Fibroblast of lung (primary cell): ENCODE measurements at regions not wholly inside any gene's neighbourhood (a gene's known extent, or its start where the extent isn't known, plus 50 kb on each side); places are given as distances from the start of the nearest gene placed in this dataset.

Source experiments
- DNase-seq, 2 donors: peaks; one replicate each; pipeline versions ENCODE4 v3.0.0 to v3.0.0-alpha.2; 2010; ENCODE audit warnings: low read depth in 2 of 2
- H2AFZ ChIP-seq: 2 replicates; pipeline ENCODE4 v1.5.1; 2012; ENCODE audit warnings: low read length, control low read depth, inconsistent platforms
- H3K27ac ChIP-seq: 2 replicates; pipeline ENCODE4 v1.5.1; 2011; ENCODE audit warnings: low read length, control low read depth; ENCODE audit not compliant: insufficient read depth
- H3K27me3 ChIP-seq: 2 replicates; pipeline ENCODE4 v1.5.1; 2011; ENCODE audit warnings: mild to moderate bottlenecking, low read length; ENCODE audit not compliant: control insufficient read depth, insufficient read depth
- H3K36me3 ChIP-seq: 2 replicates; pipeline ENCODE4 v1.5.1; 2011; ENCODE audit warnings: low read length; ENCODE audit not compliant: control insufficient read depth, insufficient read depth
- H3K4me1 ChIP-seq: 2 replicates; pipeline ENCODE4 v1.5.1; 2011; ENCODE audit warnings: low read length; ENCODE audit not compliant: control insufficient read depth, insufficient read depth; ENCODE audit errors: extremely low read depth
- H3K4me2 ChIP-seq: 2 replicates; pipeline ENCODE4 v1.5.1; 2011; ENCODE audit warnings: low read length, control low read depth; ENCODE audit not compliant: insufficient read depth; ENCODE audit errors: extremely low read depth
- H3K4me3 ChIP-seq, 4 experiments: fragments of 200-600 bp in 1 of 4; sonication (generic) in 1 of 4; replicated peaks in 1 of 4; 2 replicates each; pipeline ENCODE4 v1.5.1; 2011 to 2016; ENCODE audit warnings: low read length in 4 of 4, low read depth in 3 of 4, mild to moderate bottlenecking in 3 of 4, control low read depth in 2 of 4, inconsistent platforms in 1 of 4, mixed read lengths in 1 of 4; ENCODE audit not compliant: insufficient read depth in 1 of 4; ENCODE audit errors: control extremely low read depth in 1 of 4
- H3K79me2 ChIP-seq: 2 replicates; pipeline ENCODE4 v1.5.1; 2012; ENCODE audit warnings: mild to moderate bottlenecking, low read length, inconsistent platforms; ENCODE audit not compliant: control insufficient read depth, insufficient read depth
- H3K9ac ChIP-seq: 2 replicates; pipeline ENCODE4 v1.5.1; 2011; ENCODE audit warnings: mild to moderate bottlenecking, low read length, control low read depth; ENCODE audit not compliant: insufficient read depth
- H3K9me3 ChIP-seq: 2 replicates; pipeline ENCODE4 v1.5.1; 2012; ENCODE audit warnings: low read depth, low read length; ENCODE audit not compliant: control insufficient read depth, insufficient read depth
- H4K20me1 ChIP-seq: 2 replicates; pipeline ENCODE4 v1.5.1; 2011; ENCODE audit warnings: low read length; ENCODE audit not compliant: control insufficient read depth, insufficient read depth; ENCODE audit errors: extremely low read depth
- EZH2 ChIP-seq: IDR thresholded peaks from 2 replicates; pipeline ENCODE4 v1.5.1; 2012; ENCODE audit warnings: low read length, control low read depth, mild to moderate bottlenecking; ENCODE audit errors: missing control alignments
- TF ChIP-seq, protein P1 (sequence below), 2 donors: IDR thresholded peaks in 1 of 2; conservative IDR thresholded peaks in 1 of 2; 1 replicate in 1 of 2; 2 replicates in 1 of 2; pipeline ENCODE4 v1.5.1; 2011 to 2012; ENCODE audit warnings: low read length in 2 of 2, control low read depth in 1 of 2, inconsistent platforms in 1 of 2, low read depth in 1 of 2, mild to moderate bottlenecking in 1 of 2

DNA sequence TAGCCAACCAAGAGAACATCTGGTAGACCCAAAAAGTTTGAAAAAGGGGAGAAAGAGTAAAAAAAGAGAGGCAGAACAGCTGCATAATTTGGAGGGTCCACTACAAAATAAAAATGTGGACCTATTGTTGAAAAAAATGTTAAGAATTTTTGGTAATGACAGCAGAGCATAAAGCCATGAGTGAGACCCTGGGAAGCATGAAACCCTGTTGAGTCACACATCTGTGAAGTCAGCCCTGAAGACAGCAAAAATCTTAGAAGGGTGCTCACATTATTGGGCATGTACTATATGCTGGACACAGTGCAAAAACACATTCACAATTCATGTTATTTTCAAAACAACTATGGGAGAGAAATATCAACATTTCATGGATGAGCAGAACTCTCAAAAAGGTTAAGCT, 56.4 kb upstream of the LIFR start:
- Histone ChIP-seq H3K9ac (no peak overlapping the region), H3K27ac (no peak overlapping the region), H3K79me2 (no peaks in the 10 kb centered on the region), H3K9me3 (no peaks in the 10 kb centered on the region), H3K4me1 (peaks cover 5% of the 10 kb centered on the region), H3K36me3 (no peaks in the 10 kb centered on the region), H2AFZ (no peak overlapping the region), H3K27me3 (no peaks in the 10 kb centered on the region), H4K20me1 (no peaks in the 10 kb centered on the region), H3K4me3 (no peak overlapping the region), H3K4me2 (no peak overlapping the region)
- DNase-seq = peak in 1 of 2 donors; percentile 25
- TF ChIP-seq, protein P1, sequence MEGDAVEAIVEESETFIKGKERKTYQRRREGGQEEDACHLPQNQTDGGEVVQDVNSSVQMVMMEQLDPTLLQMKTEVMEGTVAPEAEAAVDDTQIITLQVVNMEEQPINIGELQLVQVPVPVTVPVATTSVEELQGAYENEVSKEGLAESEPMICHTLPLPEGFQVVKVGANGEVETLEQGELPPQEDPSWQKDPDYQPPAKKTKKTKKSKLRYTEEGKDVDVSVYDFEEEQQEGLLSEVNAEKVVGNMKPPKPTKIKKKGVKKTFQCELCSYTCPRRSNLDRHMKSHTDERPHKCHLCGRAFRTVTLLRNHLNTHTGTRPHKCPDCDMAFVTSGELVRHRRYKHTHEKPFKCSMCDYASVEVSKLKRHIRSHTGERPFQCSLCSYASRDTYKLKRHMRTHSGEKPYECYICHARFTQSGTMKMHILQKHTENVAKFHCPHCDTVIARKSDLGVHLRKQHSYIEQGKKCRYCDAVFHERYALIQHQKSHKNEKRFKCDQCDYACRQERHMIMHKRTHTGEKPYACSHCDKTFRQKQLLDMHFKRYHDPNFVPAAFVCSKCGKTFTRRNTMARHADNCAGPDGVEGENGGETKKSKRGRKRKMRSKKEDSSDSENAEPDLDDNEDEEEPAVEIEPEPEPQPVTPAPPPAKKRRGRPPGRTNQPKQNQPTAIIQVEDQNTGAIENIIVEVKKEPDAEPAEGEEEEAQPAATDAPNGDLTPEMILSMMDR (conservative IDR thresholded peaks at IDR 0.05 in 1 of 2, IDR thresholded peaks at IDR 0.05 in 1 of 2; ENCODE audit: low read depth in 1 of 2, low read length in 2 of 2) = no peak
- TF ChIP-seq EZH2 = no peak

GRCh38 chr5:38613490-38613889, 57.0 kb upstream of the LIFR start:
- no peak overlapping the region for H2AFZ ChIP-seq
- H3K4me3 ChIP-seq = no peak overlapping the region
- no peak overlapping the region for H3K9ac ChIP-seq
- no peaks in the 10 kb centered on the region for H3K36me3 ChIP-seq
- no peak for DNase-seq
- no peak overlapping the region for H3K4me2 ChIP-seq
- H3K27me3 ChIP-seq = no peaks in the 10 kb centered on the region
- peaks cover 5% of the 10 kb centered on the region for H3K4me1 ChIP-seq
- no peaks in the 10 kb centered on the region for H3K9me3 ChIP-seq
- H3K79me2 ChIP-seq = no peaks in the 10 kb centered on the region
- H4K20me1 ChIP-seq = no peaks in the 10 kb centered on the region
- TF ChIP-seq EZH2 = no peak
- TF ChIP-seq, protein P1 (conservative IDR thresholded peaks at IDR 0.05 in 1 of 2, IDR thresholded peaks at IDR 0.05 in 1 of 2; ENCODE audit: low read depth in 1 of 2, low read length in 2 of 2) = no peak
- H3K27ac ChIP-seq = no peak overlapping the region

- TF ChIP-seq, protein P1 (conservative IDR thresholded peaks at IDR 0.05 in 1 of 2, IDR thresholded peaks at IDR 0.05 in 1 of 2; ENCODE audit: low read depth in 1 of 2, low read length in 2 of 2) = no peak
- TF ChIP-seq EZH2 = no peak
- no peaks in the 10 kb centered on the region for H4K20me1 ChIP-seq
- no peak overlapping the region for H3K9ac ChIP-seq
- H3K9me3 ChIP-seq = no peaks in the 10 kb centered on the region
- H3K4me3 ChIP-seq = no peak overlapping the region
- H3K79me2 ChIP-seq = no peaks in the 10 kb centered on the region
- no peaks in the 10 kb centered on the region for H3K27me3 ChIP-seq
- H3K27ac ChIP-seq = no peak overlapping the region
- H2AFZ ChIP-seq = no peak overlapping the region
- H3K4me1 ChIP-seq = peaks cover 5% of the 10 kb centered on the region
- H3K36me3 ChIP-seq = no peaks in the 10 kb centered on the region
- no peak for DNase-seq
- no peak overlapping the region for H3K4me2 ChIP-seq
Observed at GRCh38 chr5:38613992-38614836, 57.8 kb upstream of the LIFR start.
